Amygdala (tissue), 56 donors: ENCODE measurements at regions not wholly inside any gene's neighbourhood (a gene's known extent, or its start where the extent isn't known, plus 50 kb on each side); places are given as distances from the start of the nearest gene placed in this dataset.
"Not testable (repeated sequence)": the region's sequence is repeated elsewhere in the genome, so short reads cannot be mapped to it uniquely, and the experiment has no call there.

ENCODE experiments used
- DNase-seq, 56 donors: peaks; one replicate each; lab custom pipeline; 2025; lab: John Stamatoyannopoulos, UW

DNA sequence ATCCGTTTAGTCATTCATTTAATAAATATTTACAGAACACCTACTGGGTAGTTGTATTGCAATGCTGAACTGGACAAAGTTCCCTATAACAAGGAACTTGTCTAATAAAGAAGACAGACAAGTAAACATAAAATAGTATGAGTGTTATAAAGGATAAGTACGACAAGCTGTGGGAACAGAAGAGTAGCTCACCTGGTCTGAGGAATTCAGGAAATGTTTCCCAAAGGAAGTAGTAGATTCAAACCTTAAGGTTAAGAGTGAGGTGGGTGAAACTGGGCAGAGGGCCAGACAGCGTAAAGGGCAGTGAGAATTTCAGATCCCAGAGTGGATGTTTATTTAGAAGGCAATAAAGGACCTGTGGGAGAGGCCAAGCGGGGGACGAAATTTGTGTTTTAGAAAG lies 72.3 kb upstream of the CD2AP start:
- DNase-seq, result no peak

DNA sequence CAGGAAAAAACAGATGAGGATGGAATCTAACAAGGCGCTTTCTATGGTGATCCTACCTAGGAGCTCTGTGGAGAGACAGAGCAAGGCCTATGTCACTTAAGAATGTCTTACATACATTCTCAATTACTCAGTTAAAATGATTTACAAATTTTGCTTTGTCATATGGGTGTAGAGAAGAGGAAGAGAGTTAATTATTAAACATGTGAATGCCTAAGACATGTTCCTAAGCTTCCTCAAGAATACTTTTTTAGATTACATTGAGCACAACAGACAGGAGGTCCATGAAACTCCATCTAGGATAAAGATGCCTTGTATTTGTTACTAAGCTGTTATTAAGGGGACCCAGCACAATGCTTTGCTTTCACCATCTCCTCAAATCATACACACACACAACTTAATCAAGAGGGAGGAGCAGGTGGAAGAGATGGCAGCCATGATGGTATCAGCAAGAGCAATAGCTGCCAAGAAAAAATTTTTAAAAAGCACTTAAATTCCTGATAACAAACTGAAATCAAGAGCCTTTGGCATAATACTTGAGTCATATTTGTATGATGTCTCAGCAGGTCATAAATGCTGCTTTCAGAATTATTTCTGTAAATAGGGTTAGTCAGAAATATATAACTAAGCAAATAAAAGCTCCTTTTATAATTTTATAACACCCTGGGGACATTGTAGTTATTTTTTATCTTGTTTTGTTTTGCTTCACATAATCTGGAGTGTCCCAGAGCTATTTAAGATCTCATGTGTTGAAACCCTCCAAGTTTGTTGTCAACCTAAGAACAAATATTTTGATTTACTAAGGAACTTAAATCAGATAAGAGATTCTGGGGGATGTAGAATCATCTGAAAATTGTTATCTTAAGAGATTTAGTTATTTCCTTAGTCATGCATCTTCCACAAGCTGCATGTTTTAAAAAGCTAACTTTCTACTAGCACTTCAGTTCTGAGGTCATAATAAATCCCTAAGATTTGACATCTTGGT lies 70.0 kb upstream of the CD2AP start:
- no peak for DNase-seq

DNA sequence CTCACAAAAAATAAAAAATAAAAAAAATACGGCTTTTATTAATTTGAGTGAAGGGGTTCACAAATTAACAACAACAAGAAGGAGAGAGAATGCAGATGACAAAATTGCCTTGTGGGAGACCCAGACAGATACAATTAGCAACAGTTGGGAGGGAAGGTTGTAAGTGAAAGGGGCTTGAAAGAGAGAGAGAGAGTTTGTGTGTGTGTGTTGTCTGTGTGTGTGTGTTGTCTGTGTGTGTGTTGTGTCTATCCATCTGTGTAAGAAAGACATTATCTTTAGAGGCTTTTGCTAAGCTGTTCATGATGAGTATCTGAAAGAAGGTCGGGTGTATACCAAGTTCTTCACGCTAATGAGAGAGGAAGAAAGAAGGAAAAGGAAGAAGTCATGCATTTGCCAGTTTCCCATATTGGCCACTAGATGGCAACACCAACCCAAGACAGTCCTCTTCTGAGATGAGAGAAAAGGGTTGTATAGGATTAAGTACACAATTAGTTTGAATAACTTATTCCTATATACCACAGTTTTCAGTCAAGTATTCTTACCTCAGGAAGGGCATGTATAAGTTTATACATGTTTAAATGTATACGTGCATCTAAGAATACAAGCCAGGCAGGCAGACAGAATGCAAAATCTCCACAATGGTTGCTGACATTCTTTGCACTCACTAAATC lies 63.7 kb upstream of the CD2AP start:
- DNase-seq, result peak in 18 of 56 donors; percentile 1 to 54 (median 15)

DNA sequence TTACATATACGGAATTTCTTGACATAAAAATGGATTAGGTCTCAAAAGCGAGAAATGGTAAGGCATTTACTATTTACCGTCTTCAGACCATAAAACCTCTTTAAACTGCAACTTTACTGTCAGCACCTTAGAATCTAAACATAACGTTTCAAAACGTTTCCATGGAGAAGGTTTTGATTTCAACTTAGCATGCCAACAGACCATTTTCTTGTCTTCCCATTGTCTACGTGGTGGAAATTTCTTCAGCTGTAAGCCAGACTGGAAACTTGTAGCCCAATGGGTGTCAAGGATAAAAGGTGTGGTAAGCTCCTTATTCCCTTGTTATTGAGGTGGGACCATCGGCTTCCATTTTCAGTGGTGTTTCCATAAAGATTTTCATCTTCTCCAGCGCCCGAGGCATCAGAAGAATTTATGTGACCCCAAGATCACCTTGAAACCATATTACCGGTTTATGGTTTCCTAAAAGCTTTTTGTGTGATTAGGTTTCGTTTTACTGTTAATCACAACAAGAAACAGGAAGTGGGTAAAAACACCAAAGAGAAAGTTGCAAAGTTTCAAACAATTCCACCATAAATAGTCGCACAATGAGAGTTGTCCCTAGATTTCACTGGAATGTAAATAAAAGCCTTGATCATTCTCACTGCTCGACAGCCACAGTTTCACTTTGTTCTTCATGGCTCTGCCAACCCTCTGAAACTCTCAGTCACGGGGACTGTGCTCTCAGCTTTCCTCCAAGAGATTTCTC lies 63.0 kb upstream of the CD2AP start:
- peak in 2 of 56 donors; percentile 1 to 2 for DNase-seq

DNA sequence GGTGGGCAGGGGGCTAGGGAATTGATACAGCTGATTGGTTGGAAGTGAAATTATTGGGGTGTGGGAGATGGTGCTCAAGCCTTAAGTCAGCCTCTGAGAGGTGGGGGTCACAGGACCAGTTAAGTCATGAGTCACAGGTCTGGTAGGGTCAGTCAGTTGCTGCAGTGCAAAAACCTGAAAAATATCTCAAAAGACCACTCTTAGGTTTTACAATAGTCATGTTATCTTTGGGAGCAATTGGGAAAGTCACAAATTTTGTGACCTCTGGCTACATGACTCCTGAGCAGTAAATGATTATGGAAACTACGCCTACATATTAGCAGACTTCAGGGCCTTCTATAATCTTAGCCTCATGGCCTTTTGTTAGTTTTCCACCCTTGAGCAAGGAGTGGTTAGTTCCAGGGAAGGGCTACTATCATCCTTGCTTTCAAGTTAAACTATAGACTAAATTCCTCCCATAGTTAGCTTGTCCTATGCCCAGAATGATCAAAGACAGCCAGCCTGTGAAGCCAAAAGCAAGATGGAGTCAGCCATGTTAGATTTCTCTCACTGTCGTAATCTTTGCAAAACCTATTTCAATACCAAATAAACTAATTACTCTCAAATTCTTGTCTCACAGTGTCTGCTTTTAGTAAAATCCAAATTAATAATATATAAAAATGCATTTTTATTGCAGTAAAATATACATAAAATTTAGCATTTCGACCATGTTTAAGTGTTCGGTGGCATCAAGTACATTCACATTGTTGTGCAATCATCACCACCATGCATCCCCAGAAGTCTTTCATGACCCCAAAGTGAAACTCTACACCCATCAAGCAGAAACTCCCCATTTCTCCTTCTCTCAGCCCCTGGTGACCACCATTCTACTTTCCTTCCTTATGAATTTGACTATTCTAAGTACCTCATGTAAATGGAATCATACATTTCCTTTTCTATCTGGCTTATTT lies 60.9 kb upstream of the CD2AP start:
- no peak for DNase-seq

DNA sequence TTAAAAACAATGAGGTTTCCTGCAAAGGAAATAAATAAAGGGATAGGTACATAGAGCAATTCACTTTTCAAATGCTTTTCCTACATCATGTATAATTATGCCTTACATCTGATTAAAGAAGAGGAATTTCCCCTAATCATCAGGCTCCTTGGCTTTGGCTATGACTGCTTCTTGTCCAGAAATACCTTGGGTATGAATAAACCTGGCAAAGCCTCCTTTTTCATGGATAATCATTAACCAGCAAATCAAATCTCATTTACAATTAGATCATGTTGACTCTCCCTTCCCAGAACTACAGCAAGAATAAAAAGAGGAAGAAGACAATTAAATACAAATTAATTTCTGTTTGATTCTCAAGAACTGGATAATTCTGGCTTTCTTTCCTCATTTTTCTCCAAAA lies 58.0 kb upstream of the CD2AP start:
- DNase-seq, result no peak

DNA sequence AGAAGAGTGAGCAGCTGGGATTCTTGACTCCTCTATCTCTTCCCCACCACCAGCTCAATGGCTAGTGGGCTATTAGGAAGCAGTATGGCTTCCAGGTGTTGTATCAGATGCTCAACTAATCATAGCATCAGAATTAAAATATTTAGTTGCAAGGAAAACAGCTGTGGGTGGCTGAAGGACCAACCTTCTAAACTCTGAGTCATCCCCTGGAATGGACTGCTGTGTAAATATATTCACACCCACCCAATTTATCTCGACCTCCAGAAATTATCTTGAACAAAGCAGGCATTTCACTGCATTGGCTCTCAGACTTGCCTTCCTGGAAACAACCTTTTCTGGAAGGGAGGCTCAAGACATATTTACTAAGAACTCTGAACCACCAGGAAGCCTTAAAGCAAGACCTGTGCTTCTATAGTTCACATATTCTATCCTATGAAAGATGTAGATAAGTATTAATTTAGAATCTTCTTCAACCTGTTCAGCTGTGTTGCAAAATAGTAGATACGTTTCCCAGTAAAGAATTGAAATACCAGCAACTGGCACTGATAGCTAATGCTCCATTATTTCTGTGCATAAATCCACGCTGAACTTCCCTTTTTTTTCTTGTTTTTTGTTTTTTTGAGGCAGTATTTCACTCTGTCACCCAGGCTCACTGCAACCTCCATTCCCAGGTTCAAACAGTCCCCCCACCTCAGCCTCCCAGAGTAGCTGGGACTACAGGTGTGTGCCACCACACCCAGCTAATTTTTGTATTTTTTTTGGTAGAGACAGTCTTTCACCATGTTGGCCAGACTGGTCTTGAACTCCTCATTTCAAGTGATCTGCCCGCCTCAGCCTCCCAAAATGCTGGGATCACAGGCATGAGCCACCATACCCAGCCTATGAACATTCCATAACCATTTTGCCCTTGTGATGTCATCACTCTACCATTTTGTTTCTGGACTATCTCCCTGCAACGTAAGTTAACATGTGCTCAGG lies 56.9 kb upstream of the CD2AP start:
- no peak for DNase-seq

DNA sequence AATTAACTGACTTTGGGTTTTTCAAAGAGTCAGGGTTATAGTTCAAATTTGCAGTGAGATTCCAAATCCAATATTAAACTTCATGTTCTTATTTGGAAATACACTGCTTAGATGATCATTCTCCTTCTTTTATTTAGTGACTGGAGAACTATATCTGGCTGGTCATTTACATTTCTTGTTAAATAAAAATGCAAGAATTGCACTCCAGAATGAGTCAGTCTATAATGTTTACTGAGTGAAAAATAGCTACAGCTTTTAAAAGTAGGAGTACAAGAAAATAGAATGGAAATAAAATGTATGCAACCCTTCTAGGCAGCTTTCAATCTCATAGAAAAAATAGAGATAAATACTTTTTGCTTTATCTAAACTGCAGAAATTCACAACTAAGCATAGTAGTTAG lies 54.5 kb upstream of the CD2AP start:
- DNase-seq, result no peak

DNA sequence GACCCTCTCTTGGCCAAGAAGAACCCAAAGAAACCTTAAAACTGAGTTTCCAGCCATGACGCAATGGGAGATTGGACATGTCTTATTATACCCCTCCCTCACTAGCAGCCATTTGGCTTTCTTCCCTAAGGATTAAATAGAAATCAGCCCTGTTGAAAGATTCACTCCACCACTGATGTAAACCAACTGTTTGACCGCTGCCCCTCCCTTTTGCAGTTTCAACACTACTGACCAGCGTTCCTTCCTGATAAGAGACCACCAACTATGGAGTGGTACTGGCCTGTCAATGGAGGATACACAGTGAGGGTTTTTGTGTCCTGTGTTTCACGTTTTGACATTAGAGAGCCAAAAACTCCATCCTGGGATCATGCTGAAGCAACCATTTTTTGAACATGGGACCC lies 53.2 kb upstream of the CD2AP start:
- no peak for DNase-seq

DNA sequence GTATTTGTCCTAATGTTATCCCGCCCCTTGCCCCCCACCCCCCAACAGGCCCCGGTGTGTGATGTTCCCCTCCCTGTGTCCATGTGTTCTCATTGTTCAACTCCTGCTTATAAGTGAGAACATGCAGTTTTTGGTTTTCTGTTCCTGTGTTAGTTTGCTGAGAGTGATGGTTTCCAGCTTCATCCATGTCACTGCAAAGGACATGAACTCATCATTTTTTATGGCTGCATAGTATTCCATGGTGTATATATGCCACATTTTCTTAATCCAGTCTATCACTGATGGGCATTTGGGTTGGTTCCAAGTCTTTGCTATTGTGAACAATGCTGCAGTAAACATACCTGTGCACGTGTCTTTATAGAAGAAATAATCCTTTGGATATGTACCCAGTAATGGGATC lies 51.9 kb upstream of the CD2AP start:
- not testable (repeated sequence) for DNase-seq

DNA sequence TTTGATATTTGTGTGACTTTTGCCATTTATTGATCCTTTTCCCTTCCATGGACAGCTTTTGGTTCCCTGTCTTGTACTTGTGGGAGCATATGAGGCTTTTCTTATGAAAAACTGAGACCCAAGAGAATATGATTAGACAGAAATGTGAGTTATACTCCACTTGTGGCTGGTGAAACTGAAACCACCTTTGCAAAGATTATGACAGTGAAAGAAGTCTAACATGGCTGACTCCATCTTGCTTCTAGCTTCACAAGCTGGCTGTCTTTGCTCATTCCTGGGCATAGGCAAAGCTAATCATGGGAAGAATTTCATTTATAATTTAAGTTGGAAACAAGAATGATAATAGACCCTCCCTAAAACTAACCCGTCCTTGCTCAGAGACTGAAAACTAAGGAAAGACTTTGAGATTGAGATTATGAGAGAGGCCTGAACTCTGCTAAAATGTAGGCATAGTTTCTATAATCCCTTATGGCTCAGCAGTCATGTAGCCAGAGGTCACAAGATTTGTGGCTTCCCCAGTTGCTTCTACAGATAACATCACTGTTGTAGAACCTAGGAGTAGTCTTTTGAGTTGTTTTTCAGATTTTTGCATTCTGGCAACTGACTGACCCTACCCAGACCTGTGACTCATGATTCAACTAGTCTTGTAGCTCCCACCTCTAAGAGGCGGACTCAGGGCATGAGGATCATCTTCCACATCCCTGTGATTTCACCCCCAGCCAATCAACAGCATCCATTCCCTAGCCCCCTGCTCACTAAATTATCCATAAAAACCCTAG lies 50.9 kb upstream of the CD2AP start:
- DNase-seq, result no peak

DNA sequence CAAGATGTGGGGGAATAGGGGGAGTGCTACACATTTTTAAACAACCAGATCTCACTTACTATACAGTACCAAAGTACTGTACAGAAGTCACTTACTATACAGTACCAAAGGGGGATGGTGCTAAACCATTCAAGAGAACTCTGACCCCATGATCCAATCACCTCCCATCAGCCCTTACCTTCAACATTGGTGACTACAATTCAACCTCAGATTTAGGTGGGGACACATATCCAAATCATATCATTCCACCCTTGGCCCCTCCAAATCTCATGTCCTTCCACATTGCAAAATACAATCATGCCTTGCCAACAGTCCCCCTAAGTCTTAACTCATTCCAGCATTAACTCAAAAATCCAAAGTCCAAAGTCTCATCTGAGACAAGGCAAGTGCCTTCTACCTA lies 49.9 kb upstream of the CD2AP start:
- no peak for DNase-seq
